Karpas-422 (cell line): ENCODE measurements at regions not wholly inside any gene's neighbourhood (a gene's known extent, or its start where the extent isn't known, plus 50 kb on each side); places are given as distances from the start of the nearest gene placed in this dataset.

Source experiments
- DNase-seq: peaks from one replicate; pipeline ENCODE4 v3.0.0-alpha.2; 2015
- H2AFZ ChIP-seq: fragments of 200-600 bp; sonication (generic); 2 replicates; pipeline ENCODE4 v1.6.1; 2014; ENCODE audit warnings: antibody characterized with exemption, low read length, mixed read lengths
- H3K27ac ChIP-seq: fragments of 200-600 bp; sonication (generic); 2 replicates; pipeline ENCODE4 v1.5.1; 2014; ENCODE audit warnings: mild to moderate bottlenecking, low read length, moderate library complexity
- H3K27me3 ChIP-seq: fragments of 200-600 bp; sonication (generic); 2 replicates; pipeline ENCODE4 v1.6.1; 2014; ENCODE audit warnings: low read length, mixed read lengths
- H3K36me3 ChIP-seq: fragments of 200-600 bp; sonication (generic); 2 replicates; pipeline ENCODE4 v1.6.1; 2014; ENCODE audit warnings: low read length, mixed read lengths; ENCODE audit not compliant: insufficient read depth
- H3K4me1 ChIP-seq: fragments of 200-600 bp; sonication (generic); 2 replicates; pipeline ENCODE4 v1.6.1; 2014; ENCODE audit warnings: mild to moderate bottlenecking, low read length, mixed read lengths
- H3K4me2 ChIP-seq: fragments of 200-600 bp; sonication (generic); 2 replicates; pipeline ENCODE4 v1.6.1; 2014; ENCODE audit warnings: low read length, low read depth, mild to moderate bottlenecking; ENCODE audit not compliant: poor library complexity, severe bottlenecking
- H3K4me3 ChIP-seq: fragments of 200-600 bp; sonication (generic); 2 replicates; pipeline ENCODE4 v1.5.1; 2014; ENCODE audit warnings: mild to moderate bottlenecking, antibody characterized with exemption, low read length, mixed read lengths
- H3K79me2 ChIP-seq: fragments of 200-600 bp; sonication (generic); 2 replicates; pipeline ENCODE4 v1.6.1; 2014; ENCODE audit warnings: mild to moderate bottlenecking, low read length, mixed read lengths
- H3K9ac ChIP-seq: fragments of 200-600 bp; sonication (generic); 2 replicates; pipeline ENCODE4 v1.6.0; 2014; ENCODE audit warnings: low read length
- H3K9me2 ChIP-seq: fragments of 200-600 bp; sonication (generic), shearing (Covaris generic); replicated peaks from 2 replicates; pipeline ENCODE4 v1.6.0; 2014; ENCODE audit warnings: mild to moderate bottlenecking, low read length, moderate library complexity; ENCODE audit not compliant: insufficient read depth
- H3K9me3 ChIP-seq: fragments of 300-700, 200-600 bp; sonication (generic); 2 replicates; pipeline ENCODE4 v1.6.1; 2014; ENCODE audit warnings: low read length, mixed read lengths
- H4K20me1 ChIP-seq: fragments of 200-600 bp; sonication (generic); 2 replicates; pipeline ENCODE4 v1.6.1; 2014; ENCODE audit warnings: mild to moderate bottlenecking, antibody characterized with exemption, low read length, low read depth; ENCODE audit not compliant: insufficient read depth

DNA sequence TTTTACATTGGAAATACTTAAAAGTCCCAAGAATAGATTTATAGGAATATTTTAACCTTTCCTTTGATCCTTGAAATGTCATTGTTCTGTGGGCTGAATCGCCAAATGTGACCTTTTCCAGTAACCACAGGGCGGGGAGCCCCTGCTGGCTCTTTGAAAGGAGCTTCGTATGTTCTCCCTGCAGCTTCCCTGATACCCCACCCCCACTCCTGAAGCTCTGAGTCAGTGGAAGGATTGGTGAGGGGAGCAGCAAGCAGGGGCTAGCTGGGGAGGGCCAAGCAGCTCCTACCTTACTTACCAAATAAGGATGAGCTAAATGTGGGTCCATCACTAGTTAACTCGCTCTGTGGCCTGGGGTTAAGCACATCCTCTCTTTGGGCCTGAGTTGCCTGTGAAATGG is 87.7 kb downstream of the CHST1 start:
- Histone ChIP-seq H3K27ac (no peak overlapping the region), H3K4me3 (no peak overlapping the region), H3K9ac (no peak overlapping the region), H3K79me2 (no peaks in the 10 kb centered on the region), H3K27me3 (no peaks in the 10 kb centered on the region), H4K20me1 (no peaks in the 10 kb centered on the region), H3K4me2 (no peak overlapping the region), H2AFZ (no peak overlapping the region), H3K36me3 (no peaks in the 10 kb centered on the region), H3K9me3 (no peaks in the 10 kb centered on the region), H3K4me1 (no peaks in the 10 kb centered on the region), H3K9me2 (no peaks in the 10 kb centered on the region)
- DNase-seq = no peak

DNA sequence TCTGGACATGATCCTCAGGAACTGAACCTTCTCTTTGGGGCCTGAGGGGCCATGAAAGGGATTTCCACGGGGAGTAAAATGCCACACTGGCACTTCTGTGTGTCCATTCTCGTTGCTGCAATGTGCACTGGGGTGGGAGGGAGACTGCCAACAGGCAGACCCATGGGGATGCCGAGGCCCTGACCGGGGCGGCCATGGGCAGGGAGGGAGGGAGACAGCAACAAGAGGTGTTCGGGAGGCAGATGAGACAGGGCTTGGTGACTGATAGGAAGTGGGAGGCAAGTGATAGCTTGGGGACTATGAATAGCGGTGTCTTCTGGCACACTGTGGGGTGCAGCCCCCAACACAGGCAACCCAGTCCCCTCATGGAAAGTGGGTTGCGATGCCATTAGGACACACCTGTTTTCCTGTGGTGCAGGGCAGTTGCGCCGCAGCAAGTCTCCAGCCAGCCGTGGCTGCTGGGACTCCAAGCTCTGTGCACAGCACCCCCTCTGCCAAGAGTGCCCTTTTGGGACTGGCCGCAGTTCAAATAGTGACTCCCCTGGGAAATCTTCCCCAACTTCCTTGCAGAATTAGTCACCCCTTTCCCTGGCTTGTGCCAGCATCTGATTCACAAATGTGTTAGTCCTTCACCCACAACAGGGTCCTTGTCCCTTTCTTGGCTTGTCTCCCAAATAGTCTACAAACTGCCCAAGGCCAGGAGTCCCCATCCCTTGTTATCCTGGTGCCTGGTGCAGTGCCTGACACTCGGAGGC is 88.8 kb downstream of the CHST1 start:
- no peaks in the 10 kb centered on the region for H3K79me2 ChIP-seq
- no peaks in the 10 kb centered on the region for H3K27me3 ChIP-seq
- no peaks in the 10 kb centered on the region for H3K36me3 ChIP-seq
- H3K4me3 ChIP-seq = no peak overlapping the region
- no peak overlapping the region for H2AFZ ChIP-seq
- H3K9me2 ChIP-seq = no peaks in the 10 kb centered on the region
- H3K4me1 ChIP-seq = no peaks in the 10 kb centered on the region
- DNase-seq = no peak
- H3K9me3 ChIP-seq = no peaks in the 10 kb centered on the region
- no peak overlapping the region for H3K9ac ChIP-seq
- H4K20me1 ChIP-seq = no peaks in the 10 kb centered on the region
- H3K4me2 ChIP-seq = no peak overlapping the region
- no peak overlapping the region for H3K27ac ChIP-seq

DNA sequence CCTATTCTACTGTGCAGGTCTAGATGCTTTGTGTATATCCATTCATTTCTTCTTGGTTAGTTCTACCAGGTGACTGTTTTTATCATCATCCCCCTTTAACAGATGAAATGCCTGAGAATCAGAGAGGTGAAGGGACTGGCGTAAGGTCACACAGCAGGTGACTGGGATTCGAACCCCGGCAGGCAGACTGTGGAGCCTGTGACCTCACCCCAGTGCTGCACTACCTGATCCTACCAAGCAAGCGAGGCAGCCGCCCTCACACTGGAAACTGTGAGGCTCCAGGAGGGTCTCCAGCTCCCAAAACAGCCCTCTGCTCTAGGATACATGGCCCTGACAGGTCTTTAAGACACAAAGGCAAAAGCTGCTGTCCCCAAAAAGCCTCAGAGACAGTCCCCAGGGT is 91.7 kb downstream of the CHST1 start:
- H3K9me3 ChIP-seq = no peaks in the 10 kb centered on the region
- no peaks in the 10 kb centered on the region for H3K27me3 ChIP-seq
- H4K20me1 ChIP-seq = no peaks in the 10 kb centered on the region
- H3K36me3 ChIP-seq = no peaks in the 10 kb centered on the region
- no peak overlapping the region for H3K4me3 ChIP-seq
- no peak overlapping the region for H3K27ac ChIP-seq
- no peak overlapping the region for H3K9ac ChIP-seq
- H3K79me2 ChIP-seq = no peaks in the 10 kb centered on the region
- no peaks in the 10 kb centered on the region for H3K4me1 ChIP-seq
- H3K9me2 ChIP-seq = no peaks in the 10 kb centered on the region
- H2AFZ ChIP-seq = no peak overlapping the region
- no peak for DNase-seq
- H3K4me2 ChIP-seq = no peak overlapping the region

- Histone ChIP-seq H3K9me2 (no peaks in the 10 kb centered on the region), H3K27me3 (no peaks in the 10 kb centered on the region), H3K79me2 (no peaks in the 10 kb centered on the region), H4K20me1 (no peaks in the 10 kb centered on the region), H3K4me3 (no peak overlapping the region), H3K4me2 (no peak overlapping the region), H3K4me1 (no peaks in the 10 kb centered on the region), H3K36me3 (no peaks in the 10 kb centered on the region), H3K27ac (no peak overlapping the region), H2AFZ (no peak overlapping the region), H3K9ac (no peak overlapping the region), H3K9me3 (no peaks in the 10 kb centered on the region)
- no peak for DNase-seq
Observed at GRCh38 chr11:45572354-45573123, 92.9 kb downstream of the CHST1 start.

DNA sequence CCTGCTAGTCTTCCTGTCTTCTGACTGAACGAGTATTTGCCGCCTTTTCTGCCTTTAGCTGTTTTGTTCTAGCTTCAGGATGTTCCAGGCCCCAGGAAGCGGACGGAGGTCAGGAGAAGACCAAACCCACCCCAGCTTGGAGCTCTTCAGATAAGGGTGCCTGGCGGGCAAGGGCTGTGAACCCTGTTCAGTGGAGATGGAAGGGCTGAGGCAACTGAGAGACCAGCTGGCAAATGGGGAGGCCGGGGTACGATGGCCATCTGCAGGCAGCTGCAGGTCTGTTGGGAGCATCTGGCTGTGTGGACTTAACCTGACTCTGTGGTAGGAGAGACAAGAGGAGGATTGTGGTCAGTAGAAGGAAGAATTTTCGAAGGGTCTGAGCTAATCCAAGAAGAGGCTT is 95.6 kb downstream of the CHST1 start:
- no peak overlapping the region for H3K27ac ChIP-seq
- no peak overlapping the region for H3K4me3 ChIP-seq
- H3K4me1 ChIP-seq = no peaks in the 10 kb centered on the region
- no peaks in the 10 kb centered on the region for H3K27me3 ChIP-seq
- H2AFZ ChIP-seq = no peak overlapping the region
- H3K9me3 ChIP-seq = no peaks in the 10 kb centered on the region
- H3K9me2 ChIP-seq = no peaks in the 10 kb centered on the region
- H3K4me2 ChIP-seq = no peak overlapping the region
- no peaks in the 10 kb centered on the region for H3K79me2 ChIP-seq
- H3K36me3 ChIP-seq = no peaks in the 10 kb centered on the region
- H4K20me1 ChIP-seq = no peaks in the 10 kb centered on the region
- no peak overlapping the region for H3K9ac ChIP-seq
- DNase-seq = no peak

DNA sequence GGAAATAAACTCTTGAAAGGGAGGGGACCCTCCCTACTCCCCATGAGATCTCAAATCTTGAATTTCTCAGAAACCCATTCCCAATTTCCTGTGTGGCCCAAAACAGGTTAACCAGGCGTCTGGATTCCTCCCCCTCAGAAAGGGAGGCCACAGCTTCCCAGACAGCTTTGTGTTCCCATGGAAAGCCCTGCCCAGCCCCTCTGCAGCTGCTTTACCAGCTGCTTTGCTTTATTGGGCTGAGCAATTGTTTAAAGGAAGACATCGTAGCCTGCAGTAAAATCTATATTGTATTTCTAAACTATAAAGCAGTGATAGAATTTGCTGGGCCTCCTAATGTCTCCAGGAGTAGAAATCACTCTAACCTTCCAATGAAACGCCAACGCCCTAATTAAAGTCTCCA is 97.4 kb downstream of the CHST1 start:
- Histone ChIP-seq H3K27me3 (no peaks in the 10 kb centered on the region), H3K9me2 (no peaks in the 10 kb centered on the region), H3K4me1 (no peaks in the 10 kb centered on the region), H3K27ac (no peak overlapping the region), H3K9ac (no peak overlapping the region), H3K4me2 (no peak overlapping the region), H4K20me1 (no peaks in the 10 kb centered on the region), H2AFZ (no peak overlapping the region), H3K36me3 (no peaks in the 10 kb centered on the region), H3K9me3 (no peaks in the 10 kb centered on the region), H3K79me2 (no peaks in the 10 kb centered on the region), H3K4me3 (no peak overlapping the region)
- DNase-seq = no peak

DNA sequence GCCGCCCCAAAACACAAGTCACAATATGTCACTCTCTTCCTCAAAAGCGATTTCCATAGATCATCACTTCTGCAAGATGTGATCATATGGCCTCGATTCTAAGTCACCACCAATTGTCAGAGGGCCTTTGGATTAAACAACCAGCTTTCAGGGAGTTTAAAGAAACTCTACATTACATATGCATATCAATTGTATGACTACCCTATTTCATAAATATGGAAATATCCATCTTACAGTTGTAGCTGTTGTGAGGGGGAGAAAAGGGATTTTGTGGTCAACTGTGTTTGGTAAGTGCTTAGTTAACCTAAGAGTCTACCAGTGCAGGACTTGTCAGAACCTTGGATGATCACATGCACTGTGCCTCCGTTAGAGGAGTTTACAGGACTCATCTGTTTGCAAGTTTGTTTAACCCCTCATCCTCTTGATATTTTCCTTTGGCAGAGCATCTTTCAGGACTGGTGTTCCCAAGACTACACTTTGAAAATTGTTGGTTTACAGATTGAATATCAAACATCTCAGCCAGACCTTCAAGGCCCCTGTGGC is 99.9 kb downstream of the CHST1 start:
- no peaks in the 10 kb centered on the region for H3K4me1 ChIP-seq
- no peaks in the 10 kb centered on the region for H3K9me2 ChIP-seq
- H2AFZ ChIP-seq = no peak overlapping the region
- no peaks in the 10 kb centered on the region for H3K27me3 ChIP-seq
- H3K36me3 ChIP-seq = no peaks in the 10 kb centered on the region
- H3K4me2 ChIP-seq = no peak overlapping the region
- DNase-seq = no peak
- H3K27ac ChIP-seq = no peak overlapping the region
- no peaks in the 10 kb centered on the region for H3K79me2 ChIP-seq
- no peak overlapping the region for H3K4me3 ChIP-seq
- H3K9ac ChIP-seq = no peak overlapping the region
- H4K20me1 ChIP-seq = no peaks in the 10 kb centered on the region
- no peaks in the 10 kb centered on the region for H3K9me3 ChIP-seq

DNA sequence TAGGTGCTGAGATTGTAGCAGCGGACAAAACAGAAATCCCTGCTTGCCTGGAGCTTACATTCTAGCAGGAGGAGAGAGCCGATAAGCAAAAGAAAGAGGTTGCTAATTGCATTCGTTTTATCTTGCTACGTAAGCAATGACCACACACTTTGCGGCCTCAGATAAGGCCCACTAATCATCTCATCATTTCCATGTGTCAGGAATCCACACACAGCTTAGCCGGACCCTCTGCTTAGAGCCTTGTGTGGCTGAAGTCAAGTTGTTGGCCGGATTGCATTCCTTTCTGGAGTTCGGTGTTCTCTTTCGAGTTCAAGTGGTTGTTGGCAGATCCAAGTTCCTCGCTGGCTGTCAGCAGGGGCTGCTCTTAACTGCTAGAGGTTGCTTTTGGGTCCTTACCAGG is 101.6 kb downstream of the CHST1 start:
- Histone ChIP-seq H3K36me3 (no peaks in the 10 kb centered on the region), H3K4me2 (no peak overlapping the region), H3K9ac (no peak overlapping the region), H3K27ac (no peak overlapping the region), H3K9me3 (no peaks in the 10 kb centered on the region), H2AFZ (no peak overlapping the region), H3K4me1 (no peaks in the 10 kb centered on the region), H3K79me2 (no peaks in the 10 kb centered on the region), H3K27me3 (no peaks in the 10 kb centered on the region), H4K20me1 (no peaks in the 10 kb centered on the region), H3K9me2 (no peaks in the 10 kb centered on the region), H3K4me3 (no peak overlapping the region)
- DNase-seq = no peak
